OCI-LY1 (cell line): ENCODE measurements at regions not wholly inside any gene's neighbourhood (a gene's known extent, or its start where the extent isn't known, plus 50 kb on each side); places are given as distances from the start of the nearest gene placed in this dataset.

Experiments used
- H2AFZ ChIP-seq: fragments of 200-600 bp; sonication (generic), shearing (Covaris generic); 2 replicates; pipeline ENCODE4 v1.6.0; 2014; ENCODE audit warnings: antibody characterized with exemption, mild to moderate bottlenecking, low read length
- H3F3A ChIP-seq: fragments of 200-600 bp; sonication (generic), shearing (Covaris generic); 2 replicates; pipeline ENCODE4 v1.6.0; 2014; ENCODE audit warnings: mild to moderate bottlenecking, antibody characterized with exemption, low read length, moderate library complexity; ENCODE audit not compliant: insufficient read depth
- H3K27ac ChIP-seq: fragments of 200-600 bp; sonication (generic); 2 replicates; pipeline ENCODE4 v1.5.1; 2014; ENCODE audit warnings: low read length, mixed run types, mild to moderate bottlenecking, low read depth; ENCODE audit not compliant: poor library complexity, severe bottlenecking
- H3K27me3 ChIP-seq: fragments of 200-600 bp; sonication (generic); 2 replicates; pipeline ENCODE4 v1.6.0; 2014; ENCODE audit warnings: antibody characterized with exemption, mild to moderate bottlenecking, low read length, moderate library complexity; ENCODE audit not compliant: insufficient read depth
- H3K36me3 ChIP-seq: fragments of 200-600 bp; sonication (generic); 2 replicates; pipeline ENCODE4 v1.6.1; 2014; ENCODE audit warnings: mild to moderate bottlenecking, antibody characterized with exemption, low read length, moderate library complexity, mixed read lengths; ENCODE audit not compliant: insufficient read depth
- H3K4me1 ChIP-seq: fragments of 200-600 bp; sonication (generic); 2 replicates; pipeline ENCODE4 v1.5.1; 2014; ENCODE audit warnings: mild to moderate bottlenecking, low read length, moderate library complexity; ENCODE audit not compliant: insufficient read depth, severe bottlenecking
- H3K4me2 ChIP-seq: fragments of 200-600 bp; sonication (generic), shearing (Covaris generic); 2 replicates; pipeline ENCODE4 v1.6.1; 2014; ENCODE audit warnings: low read length
- H3K4me3 ChIP-seq: fragments of 200-600 bp; sonication (generic); 2 replicates; pipeline ENCODE4 v1.5.1; 2014; ENCODE audit warnings: low read length, low read depth, mild to moderate bottlenecking, mixed read lengths; ENCODE audit not compliant: poor library complexity, severe bottlenecking
- H3K79me2 ChIP-seq: fragments of 200-600 bp; shearing (Covaris generic); 2 replicates; pipeline ENCODE4 v1.6.1; 2016; ENCODE audit warnings: mixed run types, low read length, mixed read lengths; ENCODE audit not compliant: insufficient read depth
- H3K9ac ChIP-seq: fragments of 200-600 bp; sonication (generic), shearing (Covaris generic); 2 replicates; pipeline ENCODE4 v1.6.1; 2014; ENCODE audit warnings: mild to moderate bottlenecking, low read length, mixed read lengths
- H3K9me2 ChIP-seq: fragments of 200-600 bp; sonication (generic), shearing (Covaris generic); 2 replicates; pipeline ENCODE4 v1.6.1; 2014; ENCODE audit warnings: low read depth, mild to moderate bottlenecking, low read length, mixed read lengths
- H3K9me3 ChIP-seq: fragments of 200-600 bp; shearing (Covaris generic); 2 replicates; pipeline ENCODE4 v1.6.1; 2014; ENCODE audit warnings: low read length, mixed read lengths
- H4K20me1 ChIP-seq: fragments of 200-600 bp; sonication (generic), shearing (Covaris generic); 2 replicates; pipeline ENCODE4 v1.6.0; 2016; ENCODE audit warnings: mild to moderate bottlenecking, low read length; ENCODE audit not compliant: insufficient read depth
- EZH2 ChIP-seq: fragments of 200-600 bp; sonication (generic), shearing (Covaris generic); IDR thresholded peaks from 2 replicates; pipeline ENCODE4 v1.8.0; 2017; ENCODE audit warnings: borderline replicate concordance, mixed run types, mild to moderate bottlenecking, antibody characterized with exemption, low read length, moderate library complexity, mixed read lengths
- TF ChIP-seq, protein P1 (sequence below): fragments of 200-600 bp; sonication (generic), shearing (Covaris generic); IDR thresholded peaks from 2 replicates; pipeline ENCODE4 v1.5.1; 2017; ENCODE audit warnings: mild to moderate bottlenecking, antibody characterized with exemption, low read length, moderate library complexity, mixed read lengths

GRCh38 chr18:10399465-10399864 lies 55.0 kb upstream of the APCDD1 start:
- Histone ChIP-seq H3K9ac (no peak overlapping the region), H3K79me2 (no peaks in the 10 kb centered on the region), H3K27me3 (no peaks in the 10 kb centered on the region; the same call in 1 of the 2 replicates), H3K4me2 (no peak overlapping the region), H4K20me1 (no peaks in the 10 kb centered on the region), H2AFZ (no peak overlapping the region), H3K36me3 (no peaks in the 10 kb centered on the region), H3K4me3 (no peak overlapping the region), H3K4me1 (no peaks in the 10 kb centered on the region), H3F3A (no peaks in the 10 kb centered on the region), H3K27ac (no peak overlapping the region), H3K9me3 (no peaks in the 10 kb centered on the region), H3K9me2 (no peaks in the 10 kb centered on the region)
- TF ChIP-seq, protein P1, sequence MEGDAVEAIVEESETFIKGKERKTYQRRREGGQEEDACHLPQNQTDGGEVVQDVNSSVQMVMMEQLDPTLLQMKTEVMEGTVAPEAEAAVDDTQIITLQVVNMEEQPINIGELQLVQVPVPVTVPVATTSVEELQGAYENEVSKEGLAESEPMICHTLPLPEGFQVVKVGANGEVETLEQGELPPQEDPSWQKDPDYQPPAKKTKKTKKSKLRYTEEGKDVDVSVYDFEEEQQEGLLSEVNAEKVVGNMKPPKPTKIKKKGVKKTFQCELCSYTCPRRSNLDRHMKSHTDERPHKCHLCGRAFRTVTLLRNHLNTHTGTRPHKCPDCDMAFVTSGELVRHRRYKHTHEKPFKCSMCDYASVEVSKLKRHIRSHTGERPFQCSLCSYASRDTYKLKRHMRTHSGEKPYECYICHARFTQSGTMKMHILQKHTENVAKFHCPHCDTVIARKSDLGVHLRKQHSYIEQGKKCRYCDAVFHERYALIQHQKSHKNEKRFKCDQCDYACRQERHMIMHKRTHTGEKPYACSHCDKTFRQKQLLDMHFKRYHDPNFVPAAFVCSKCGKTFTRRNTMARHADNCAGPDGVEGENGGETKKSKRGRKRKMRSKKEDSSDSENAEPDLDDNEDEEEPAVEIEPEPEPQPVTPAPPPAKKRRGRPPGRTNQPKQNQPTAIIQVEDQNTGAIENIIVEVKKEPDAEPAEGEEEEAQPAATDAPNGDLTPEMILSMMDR = no peak
- no peak for TF ChIP-seq EZH2

DNA sequence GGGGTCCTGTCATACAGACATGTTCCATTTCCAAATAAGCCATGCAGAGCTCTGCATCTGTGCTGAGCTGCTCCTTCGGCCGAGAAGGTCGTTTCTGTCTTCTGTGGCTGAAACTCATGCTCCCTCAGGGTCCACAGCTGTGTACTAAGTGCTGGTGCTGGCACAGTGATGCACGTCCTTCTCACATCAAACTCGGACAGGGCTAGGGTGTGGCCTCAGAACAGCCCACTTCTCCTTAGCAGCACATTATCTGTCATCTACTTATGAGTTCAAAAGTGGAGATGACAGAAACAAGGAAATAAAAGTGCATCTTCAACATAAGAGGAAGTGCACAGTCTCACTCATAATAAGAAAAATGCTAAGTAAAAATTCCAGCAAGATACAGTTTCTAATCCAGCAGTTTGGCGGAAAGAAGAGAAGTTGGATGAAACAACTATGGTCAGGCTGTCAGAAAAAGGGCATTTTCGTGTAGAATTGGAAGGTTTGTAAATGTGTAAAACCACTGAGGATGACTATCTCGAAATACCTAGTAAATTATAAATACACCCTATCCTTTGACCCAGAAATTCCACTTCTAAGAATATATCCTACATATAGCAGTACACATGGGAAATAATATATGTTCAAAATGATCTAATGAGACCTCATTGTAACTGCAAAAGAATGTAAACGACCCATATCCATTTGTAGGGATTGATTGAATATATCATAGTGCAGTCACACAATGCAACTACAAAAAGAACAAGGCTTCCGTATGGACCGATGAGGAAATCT lies 53.7 kb upstream of the APCDD1 start:
- peaks cover 7% of the 10 kb centered on the region for H3K27me3 ChIP-seq
- H3K4me1 ChIP-seq = no peaks in the 10 kb centered on the region
- H3K9ac ChIP-seq = no peak overlapping the region
- H2AFZ ChIP-seq = no peak overlapping the region
- no peaks in the 10 kb centered on the region for H3F3A ChIP-seq
- no peak overlapping the region for H3K4me2 ChIP-seq
- no peaks in the 10 kb centered on the region for H3K9me3 ChIP-seq
- no peaks in the 10 kb centered on the region for H4K20me1 ChIP-seq
- no peak overlapping the region for H3K27ac ChIP-seq
- H3K4me3 ChIP-seq = no peak overlapping the region
- no peaks in the 10 kb centered on the region for H3K79me2 ChIP-seq
- H3K9me2 ChIP-seq = no peaks in the 10 kb centered on the region
- TF ChIP-seq, protein P1 = no peak
- TF ChIP-seq EZH2 = no peak
- no peaks in the 10 kb centered on the region for H3K36me3 ChIP-seq

DNA sequence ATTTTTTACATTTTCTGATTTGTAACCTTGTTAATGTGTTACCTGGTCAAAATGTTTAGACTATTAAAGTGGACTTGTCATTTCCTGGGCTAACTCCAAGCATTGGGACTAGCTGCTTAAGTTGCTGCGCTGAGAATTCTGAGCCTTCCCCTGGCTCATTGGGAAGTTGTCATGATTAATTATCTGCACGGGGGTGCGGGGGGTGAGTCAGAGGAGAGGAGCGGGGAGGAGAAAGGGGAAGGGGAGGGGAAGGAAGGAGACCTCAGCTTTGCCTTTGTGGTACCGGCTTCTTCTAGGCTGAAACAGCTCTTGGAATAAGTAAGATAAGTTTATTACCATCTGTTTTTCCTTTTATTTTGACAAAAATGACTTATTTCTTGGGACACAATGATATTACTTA lies 52.9 kb upstream of the APCDD1 start:
- Histone ChIP-seq H4K20me1 (no peaks in the 10 kb centered on the region), H3K79me2 (no peaks in the 10 kb centered on the region), H3K4me3 (no peak overlapping the region), H3F3A (no peaks in the 10 kb centered on the region), H3K4me1 (no peaks in the 10 kb centered on the region), H3K36me3 (no peaks in the 10 kb centered on the region), H3K9me2 (no peaks in the 10 kb centered on the region), H3K9ac (no peak overlapping the region), H2AFZ (no peak overlapping the region), H3K9me3 (no peaks in the 10 kb centered on the region), H3K27ac (no peak overlapping the region), H3K4me2 (no peak overlapping the region), H3K27me3 (peaks cover 7% of the 10 kb centered on the region)
- no peak for TF ChIP-seq EZH2
- TF ChIP-seq, protein P1 = no peak
